RWPE1 (cell line): ENCODE measurements at regions not wholly inside any gene's neighbourhood (a gene's known extent, or its start where the extent isn't known, plus 50 kb on each side); places are given as distances from the start of the nearest gene placed in this dataset.

Experiments used
- CTCF ChIA-PET: fragments of 350-600 bp; sonication (Branson Sonifier 250); formaldehyde crosslinking; extraction: SDS; loops from one replicate; lab custom pipeline; 2021; lab: Yijun Ruan, JAX
- POLR2A ChIA-PET: fragments of 400-600 bp; formaldehyde crosslinking; extraction: SDS; loops from one replicate; lab custom pipeline; 2020; ENCODE audit warnings: antibody characterized with exemption; ENCODE audit not compliant: low non-redundant PET; lab: Yijun Ruan, JAX
- DNase-seq: peaks from one replicate; pipeline ENCODE4 v3.0.0; 2012; ENCODE audit warnings: low spot score
- H3K27ac ChIP-seq: fragments of 450-650 bp; 2 replicates; pipeline ENCODE4 v1.5.1; 2017
- TF ChIP-seq, protein P1 (sequence below): fragments of 450-650 bp; conservative IDR thresholded peaks from 2 replicates; pipeline ENCODE4 v1.5.1; 2017; ENCODE audit warnings: low read depth, mild to moderate bottlenecking

DNA sequence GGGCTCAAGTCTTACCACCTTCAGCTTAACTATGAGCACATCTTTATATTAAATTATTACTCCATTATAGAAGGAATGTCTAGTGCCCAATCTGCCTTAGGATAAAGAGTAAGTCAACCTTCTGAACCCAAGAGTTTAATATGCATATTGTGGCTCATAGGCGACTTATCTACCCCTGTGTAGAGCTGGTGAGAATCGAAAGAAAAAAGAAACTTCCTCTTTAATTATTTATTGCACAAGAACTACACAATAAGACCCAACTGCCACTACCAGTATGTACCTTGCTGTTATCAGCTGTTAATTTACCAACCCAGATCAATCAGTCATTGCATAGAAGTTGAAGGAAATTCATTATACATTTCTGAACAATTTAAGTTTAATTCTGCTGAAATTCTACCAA, 329.1 kb upstream of the SLC24A2 start:
- no peak for DNase-seq
- no peak overlapping the region for H3K27ac ChIP-seq
- CTCF ChIA-PET, result no interaction called here
- POLR2A ChIA-PET, result no interaction called here
- TF ChIP-seq, protein P1, sequence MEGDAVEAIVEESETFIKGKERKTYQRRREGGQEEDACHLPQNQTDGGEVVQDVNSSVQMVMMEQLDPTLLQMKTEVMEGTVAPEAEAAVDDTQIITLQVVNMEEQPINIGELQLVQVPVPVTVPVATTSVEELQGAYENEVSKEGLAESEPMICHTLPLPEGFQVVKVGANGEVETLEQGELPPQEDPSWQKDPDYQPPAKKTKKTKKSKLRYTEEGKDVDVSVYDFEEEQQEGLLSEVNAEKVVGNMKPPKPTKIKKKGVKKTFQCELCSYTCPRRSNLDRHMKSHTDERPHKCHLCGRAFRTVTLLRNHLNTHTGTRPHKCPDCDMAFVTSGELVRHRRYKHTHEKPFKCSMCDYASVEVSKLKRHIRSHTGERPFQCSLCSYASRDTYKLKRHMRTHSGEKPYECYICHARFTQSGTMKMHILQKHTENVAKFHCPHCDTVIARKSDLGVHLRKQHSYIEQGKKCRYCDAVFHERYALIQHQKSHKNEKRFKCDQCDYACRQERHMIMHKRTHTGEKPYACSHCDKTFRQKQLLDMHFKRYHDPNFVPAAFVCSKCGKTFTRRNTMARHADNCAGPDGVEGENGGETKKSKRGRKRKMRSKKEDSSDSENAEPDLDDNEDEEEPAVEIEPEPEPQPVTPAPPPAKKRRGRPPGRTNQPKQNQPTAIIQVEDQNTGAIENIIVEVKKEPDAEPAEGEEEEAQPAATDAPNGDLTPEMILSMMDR, result no peak

DNA sequence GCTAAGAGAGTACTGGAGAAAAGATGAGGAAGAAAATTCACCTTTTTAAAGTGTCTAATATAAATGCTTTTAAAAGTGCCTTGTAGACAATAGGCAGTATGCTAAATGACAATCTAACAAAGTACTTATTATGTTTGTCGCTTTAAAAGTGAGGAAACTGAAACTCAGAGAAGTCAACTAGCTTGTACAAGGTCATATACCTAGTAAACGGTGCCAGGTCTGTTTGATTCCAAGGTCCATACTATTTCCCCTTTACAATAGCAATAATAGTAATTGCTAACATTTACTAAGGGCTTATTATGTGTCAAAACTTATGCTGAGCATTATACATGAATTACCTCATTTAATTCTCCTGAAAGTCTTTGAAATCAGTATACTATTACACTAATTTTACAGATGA, 328.6 kb upstream of the SLC24A2 start:
- TF ChIP-seq, protein P1, result no peak
- POLR2A ChIA-PET, result no interaction called here
- DNase-seq, result no peak
- no peak overlapping the region for H3K27ac ChIP-seq
- CTCF ChIA-PET, result no interaction called here

DNA sequence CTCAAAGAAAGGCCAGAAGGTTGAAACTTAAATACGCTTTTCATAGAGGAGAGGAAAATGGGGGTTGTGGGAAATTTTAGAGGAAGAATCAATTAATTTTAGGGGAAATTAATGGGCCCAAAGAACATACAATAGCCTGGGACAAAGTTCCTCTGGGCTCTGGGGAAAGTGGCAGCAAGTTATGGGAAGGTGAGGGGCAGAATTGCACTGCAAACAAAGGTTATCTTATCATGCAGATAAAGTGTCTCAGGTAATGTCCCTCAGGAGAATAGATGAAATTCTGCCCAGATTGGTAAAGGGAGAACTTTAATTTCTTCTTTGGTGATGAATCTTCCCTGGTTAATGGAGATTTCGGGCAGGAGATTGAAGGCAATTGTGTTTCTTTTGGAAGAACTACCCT, 326.1 kb upstream of the SLC24A2 start:
- POLR2A ChIA-PET, result no interaction called here
- no peak overlapping the region for H3K27ac ChIP-seq
- TF ChIP-seq, protein P1, result no peak
- CTCF ChIA-PET, result interaction anchor here (0.6 kb wide), 1 partner anchor 374 kb away, joined by 5 read pairs; no protein-coding TSS in a partner anchor
- DNase-seq, result no peak

DNA sequence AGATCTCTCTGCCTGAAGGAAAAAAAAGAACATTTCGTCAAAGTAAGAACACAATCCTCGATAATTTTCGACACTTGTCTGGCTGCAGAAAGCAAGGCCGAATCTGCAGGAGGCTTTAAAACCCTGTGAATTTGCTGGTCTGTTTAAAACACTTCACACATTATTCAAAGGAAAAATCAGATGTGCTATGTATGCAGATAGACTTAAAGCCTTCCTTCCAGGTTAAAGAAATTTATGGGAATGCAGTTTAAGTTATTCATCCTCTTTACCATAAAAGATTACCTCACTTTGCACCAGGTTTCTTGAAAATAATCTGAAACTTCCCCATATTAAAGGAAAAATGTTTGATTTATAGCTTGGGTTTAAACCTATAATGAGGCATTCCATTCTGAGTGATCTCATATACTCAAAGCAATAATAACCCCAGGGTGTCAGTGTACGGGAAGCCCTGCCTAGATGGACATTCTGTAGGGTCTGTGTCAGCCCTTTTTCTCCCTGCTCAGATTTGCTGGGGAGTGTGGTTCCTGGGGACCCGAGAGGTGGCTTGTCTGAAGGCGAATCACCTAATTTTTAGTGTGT, 323.5 kb upstream of the SLC24A2 start:
- ChIA-PET POLR2A (no interaction called here), CTCF (no interaction called here)
- H3K27ac ChIP-seq, result no peak overlapping the region
- TF ChIP-seq, protein P1, result no peak
- DNase-seq, result no peak

DNA sequence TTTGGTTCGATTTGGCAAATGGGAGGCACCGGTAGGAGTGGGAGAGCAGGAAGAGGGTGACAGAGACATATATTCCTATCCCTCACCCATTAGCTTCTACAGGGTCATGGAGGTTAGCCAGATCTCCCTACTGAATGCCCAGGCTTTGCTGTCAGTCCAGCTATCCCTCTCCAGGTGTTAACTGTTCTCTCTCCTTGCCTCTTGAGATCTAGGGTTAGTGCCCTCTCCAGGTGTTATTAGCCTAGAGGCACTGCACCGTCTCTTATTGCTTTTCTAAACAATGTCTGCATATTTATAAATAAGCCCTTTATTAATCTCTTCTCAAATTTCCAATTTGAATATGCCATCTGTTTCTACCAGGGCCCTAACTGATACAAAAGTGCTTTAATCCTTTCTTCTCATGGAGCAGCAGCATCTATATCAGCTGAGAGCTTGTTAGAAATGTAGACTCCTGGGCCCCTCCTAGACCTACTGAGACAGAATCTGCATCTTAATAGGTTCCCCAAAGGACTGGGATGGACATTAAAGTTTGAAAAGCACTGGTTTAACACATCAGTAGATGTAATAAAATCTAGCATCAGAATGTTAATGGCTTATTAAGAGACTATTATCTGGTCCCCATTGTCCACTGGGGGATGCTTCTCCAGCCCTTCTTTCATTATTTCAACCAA, 322.5 kb upstream of the SLC24A2 start:
- CTCF ChIA-PET, result no interaction called here
- DNase-seq, result no peak
- H3K27ac ChIP-seq, result no peak overlapping the region

DNA sequence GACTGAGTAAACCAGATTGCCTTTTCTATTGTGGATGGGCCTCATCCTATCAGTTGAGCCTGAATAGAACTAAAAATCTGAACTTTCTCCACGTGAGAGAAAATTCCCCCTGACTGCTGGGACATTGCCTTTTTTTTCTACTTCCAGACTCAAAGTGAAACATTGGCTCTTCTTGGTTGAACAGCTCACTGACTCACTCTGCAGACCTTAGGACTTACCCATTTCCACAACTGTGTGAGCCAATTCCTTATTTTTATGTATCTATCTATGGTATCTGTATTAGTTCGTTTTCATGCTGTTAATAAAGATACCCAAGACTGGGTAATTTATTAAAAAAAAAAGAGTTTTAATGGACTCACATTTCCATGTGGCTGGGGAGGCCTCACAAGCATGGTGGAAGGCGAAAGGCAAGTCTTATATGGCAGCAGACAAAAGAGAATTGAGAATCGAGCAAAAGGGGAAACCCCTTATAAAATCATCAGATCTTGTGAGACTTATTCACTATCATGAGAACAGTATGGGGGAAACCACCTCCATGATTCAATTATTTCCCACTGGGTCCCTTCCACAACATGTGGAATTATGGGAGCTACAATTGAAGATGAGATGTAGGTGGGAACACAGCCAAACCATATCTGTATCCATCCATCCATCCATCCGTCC, 306.7 kb upstream of the SLC24A2 start:
- ChIA-PET CTCF (no interaction called here), POLR2A (no interaction called here)
- no peak overlapping the region for H3K27ac ChIP-seq
- TF ChIP-seq, protein P1, result no peak
- DNase-seq, result no peak

More for the DNA sequence above, 322.5 kb upstream of the SLC24A2 start:
- POLR2A ChIA-PET, result no interaction called here
- TF ChIP-seq, protein P1, result no peak
